ENCODE measurements at regions not wholly inside any gene's neighbourhood (a gene's known extent, or its start where the extent isn't known, plus 50 kb on each side); places are given as distances from the start of the nearest gene placed in this dataset.

DNA sequence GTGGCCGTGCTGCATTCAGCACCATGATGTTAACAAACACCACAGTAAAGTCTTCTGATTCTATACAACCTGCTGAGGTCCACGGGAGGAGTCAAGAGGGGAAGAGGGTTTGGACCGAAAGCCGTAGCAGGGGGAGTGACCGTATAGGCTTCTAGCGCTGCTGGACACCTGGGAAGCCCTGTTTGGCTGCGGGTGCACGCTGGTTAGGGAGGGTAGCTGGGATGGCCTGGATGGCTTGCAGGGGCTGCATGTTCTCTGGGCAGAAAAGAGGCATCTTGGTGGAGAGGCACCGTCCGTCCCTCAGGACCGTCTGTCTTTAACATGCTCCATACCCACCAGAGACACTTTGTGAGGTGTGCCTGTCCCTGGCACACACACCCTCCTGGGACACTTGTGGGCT lies 251.0 kb upstream of the IRX1 start:
- TF ChIP-seq, protein P1, sequence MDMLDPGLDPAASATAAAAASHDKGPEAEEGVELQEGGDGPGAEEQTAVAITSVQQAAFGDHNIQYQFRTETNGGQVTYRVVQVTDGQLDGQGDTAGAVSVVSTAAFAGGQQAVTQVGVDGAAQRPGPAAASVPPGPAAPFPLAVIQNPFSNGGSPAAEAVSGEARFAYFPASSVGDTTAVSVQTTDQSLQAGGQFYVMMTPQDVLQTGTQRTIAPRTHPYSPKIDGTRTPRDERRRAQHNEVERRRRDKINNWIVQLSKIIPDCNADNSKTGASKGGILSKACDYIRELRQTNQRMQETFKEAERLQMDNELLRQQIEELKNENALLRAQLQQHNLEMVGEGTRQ (IDR thresholded peaks at IDR 0.05) = no peak
- TF ChIP-seq POLR2A (IDR thresholded peaks at IDR 0.05; ENCODE audit: low read length) (no peak), SMC3 (IDR thresholded peaks at IDR 0.05) (no peak), MYC (IDR thresholded peaks at IDR 0.05; ENCODE audit: borderline replicate concordance, low read length) (no peak), JUNB (IDR thresholded peaks at IDR 0.05) (no peak), RAD21 (conservative IDR thresholded peaks at IDR 0.05 in 1 of 2, IDR thresholded peaks at IDR 0.05 in 1 of 2) (no peak), FOXS1 (CRISPR knock-in tag; IDR thresholded peaks at IDR 0.05) (no peak), EP300 (IDR thresholded peaks at IDR 0.05) (no peak)
- TF ChIP-seq, protein P2, sequence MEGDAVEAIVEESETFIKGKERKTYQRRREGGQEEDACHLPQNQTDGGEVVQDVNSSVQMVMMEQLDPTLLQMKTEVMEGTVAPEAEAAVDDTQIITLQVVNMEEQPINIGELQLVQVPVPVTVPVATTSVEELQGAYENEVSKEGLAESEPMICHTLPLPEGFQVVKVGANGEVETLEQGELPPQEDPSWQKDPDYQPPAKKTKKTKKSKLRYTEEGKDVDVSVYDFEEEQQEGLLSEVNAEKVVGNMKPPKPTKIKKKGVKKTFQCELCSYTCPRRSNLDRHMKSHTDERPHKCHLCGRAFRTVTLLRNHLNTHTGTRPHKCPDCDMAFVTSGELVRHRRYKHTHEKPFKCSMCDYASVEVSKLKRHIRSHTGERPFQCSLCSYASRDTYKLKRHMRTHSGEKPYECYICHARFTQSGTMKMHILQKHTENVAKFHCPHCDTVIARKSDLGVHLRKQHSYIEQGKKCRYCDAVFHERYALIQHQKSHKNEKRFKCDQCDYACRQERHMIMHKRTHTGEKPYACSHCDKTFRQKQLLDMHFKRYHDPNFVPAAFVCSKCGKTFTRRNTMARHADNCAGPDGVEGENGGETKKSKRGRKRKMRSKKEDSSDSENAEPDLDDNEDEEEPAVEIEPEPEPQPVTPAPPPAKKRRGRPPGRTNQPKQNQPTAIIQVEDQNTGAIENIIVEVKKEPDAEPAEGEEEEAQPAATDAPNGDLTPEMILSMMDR (IDR thresholded peaks at IDR 0.05) = no peak
- TF ChIP-seq, protein P3, sequence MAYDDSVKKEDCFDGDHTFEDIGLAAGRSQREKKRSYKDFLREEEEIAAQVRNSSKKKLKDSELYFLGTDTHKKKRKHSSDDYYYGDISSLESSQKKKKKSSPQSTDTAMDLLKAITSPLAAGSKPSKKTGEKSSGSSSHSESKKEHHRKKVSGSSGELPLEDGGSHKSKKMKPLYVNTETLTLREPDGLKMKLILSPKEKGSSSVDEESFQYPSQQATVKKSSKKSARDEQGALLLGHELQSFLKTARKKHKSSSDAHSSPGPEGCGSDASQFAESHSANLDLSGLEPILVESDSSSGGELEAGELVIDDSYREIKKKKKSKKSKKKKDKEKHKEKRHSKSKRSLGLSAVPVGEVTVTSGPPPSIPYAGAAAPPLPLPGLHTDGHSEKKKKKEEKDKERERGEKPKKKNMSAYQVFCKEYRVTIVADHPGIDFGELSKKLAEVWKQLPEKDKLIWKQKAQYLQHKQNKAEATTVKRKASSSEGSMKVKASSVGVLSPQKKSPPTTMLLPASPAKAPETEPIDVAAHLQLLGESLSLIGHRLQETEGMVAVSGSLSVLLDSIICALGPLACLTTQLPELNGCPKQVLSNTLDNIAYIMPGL (CRISPR knock-in tag; IDR thresholded peaks at IDR 0.05; ENCODE audit: borderline replicate concordance) = no peak

Measured in A549 (cell line).